ENCODE measurements at regions not wholly inside any gene's neighbourhood (a gene's known extent, or its start where the extent isn't known, plus 50 kb on each side); places are given as distances from the start of the nearest gene placed in this dataset.

- H3K27me3 ChIP-seq (ENCODE audit: low read length) = peaks cover 21% of the 10 kb centered on the region
- no peak overlapping the region for H3K4me3 ChIP-seq (ENCODE audit: low read length)
- no peaks in the 10 kb centered on the region for H3F3A ChIP-seq (ENCODE audit: low read length, unreplicated experiment)
- DNase-seq = no peak
- no peak for TF ChIP-seq CTCF (conservative IDR thresholded peaks at IDR 0.05; ENCODE audit: low read depth, low read length)
- TF ChIP-seq EZH2phosphoT487 (IDR thresholded peaks at IDR 0.05; ENCODE audit: borderline replicate concordance, low read length) = no peak
- TF ChIP-seq EZH2 (IDR thresholded peaks at IDR 0.05; ENCODE audit: low read length, unreplicated experiment) = no peak
- intact Hi-C loops (cut with micrococcal nuclease) = no loop called here
- H3K4me2 ChIP-seq (ENCODE audit: low read length) = no peak overlapping the region
- no peak for ATAC-seq
- H3K36me3 ChIP-seq (ENCODE audit: low read depth, low read length) = no peaks in the 10 kb centered on the region
- no peak overlapping the region for H3K9ac ChIP-seq (ENCODE audit: low read length)
- no TSS peak for BruUV-seq (replicated peaks)
- POLR2A ChIA-PET (ENCODE audit: unreplicated experiment) = no interaction called here
- no peak overlapping the region for H2AFZ ChIP-seq (ENCODE audit: low read length)
- CTCF ChIA-PET = no interaction called here
- no peaks in the 10 kb centered on the region for H3K9me3 ChIP-seq (ENCODE audit: low read length)
- no peak overlapping the region for H3K27ac ChIP-seq (ENCODE audit: low read length)
- no peaks in the 10 kb centered on the region for H3K4me1 ChIP-seq (ENCODE audit: insufficient read depth, low read length)
- H3K9me2 ChIP-seq (replicated peaks; ENCODE audit: low read length) = no peaks in the 10 kb centered on the region
- no peaks in the 10 kb centered on the region for H3K79me2 ChIP-seq (ENCODE audit: low read length)
- no peaks in the 10 kb centered on the region for H4K20me1 ChIP-seq (ENCODE audit: low read length)
These were observed 511.9 kb upstream of the ZMIZ1 start for GRCh38 chr10:78556705-78557432.

GRCh38 chr10:78557433-78557925 is 511.3 kb upstream of the ZMIZ1 start:
- BruUV-seq (replicated peaks) = no TSS peak
- CTCF ChIA-PET = no interaction called here
- H2AFZ ChIP-seq (ENCODE audit: low read length) = no peak overlapping the region

More at GRCh38 chr10:78557433-78557925, 511.3 kb upstream of the ZMIZ1 start:
- no peak overlapping the region for H3K4me2 ChIP-seq (ENCODE audit: low read length)
- no peak overlapping the region for H3K9ac ChIP-seq (ENCODE audit: low read length)
- no peaks in the 10 kb centered on the region for H3K36me3 ChIP-seq (ENCODE audit: low read depth, low read length)
- POLR2A ChIA-PET (ENCODE audit: unreplicated experiment) = no interaction called here
- DNase-seq (no peak), ATAC-seq (no peak)
- H4K20me1 ChIP-seq (ENCODE audit: low read length) = no peaks in the 10 kb centered on the region
- H3K79me2 ChIP-seq (ENCODE audit: low read length) = no peaks in the 10 kb centered on the region
- TF ChIP-seq EZH2phosphoT487 (IDR thresholded peaks at IDR 0.05; ENCODE audit: borderline replicate concordance, low read length) = no peak
- no peak for TF ChIP-seq CTCF (conservative IDR thresholded peaks at IDR 0.05; ENCODE audit: low read depth, low read length)
- no peak for TF ChIP-seq EZH2 (IDR thresholded peaks at IDR 0.05; ENCODE audit: low read length, unreplicated experiment)
- intact Hi-C loops (cut with micrococcal nuclease) = no loop called here
- H3K4me1 ChIP-seq (ENCODE audit: insufficient read depth, low read length) = no peaks in the 10 kb centered on the region
- no peaks in the 10 kb centered on the region for H3K9me3 ChIP-seq (ENCODE audit: low read length)
- peaks cover 27% of the 10 kb centered on the region for H3K27me3 ChIP-seq (ENCODE audit: low read length)
- no peak overlapping the region for H3K27ac ChIP-seq (ENCODE audit: low read length)
- no peaks in the 10 kb centered on the region for H3K9me2 ChIP-seq (replicated peaks; ENCODE audit: low read length)
- H3K4me3 ChIP-seq (ENCODE audit: low read length) = no peak overlapping the region
- H3F3A ChIP-seq (ENCODE audit: low read length, unreplicated experiment) = no peaks in the 10 kb centered on the region

Data from PC-3 (cell line).